AG04450 (cell line): ENCODE measurements at regions not wholly inside any gene's neighbourhood (a gene's known extent, or its start where the extent isn't known, plus 50 kb on each side); places are given as distances from the start of the nearest gene placed in this dataset.

ENCODE experiments used
- CTCF ChIA-PET: fragments of 300-600, 350-600 bp; formaldehyde crosslinking; extraction: SDS; loops from one replicate; lab custom pipeline; 2022; ENCODE audit warnings: antibody characterized with exemption, inconsistent platforms; lab: Charles Lee
- POLR2A ChIA-PET: fragments of 350-600 bp; formaldehyde crosslinking; extraction: SDS; loops from one replicate; lab custom pipeline; 2021; ENCODE audit warnings: antibody characterized with exemption, inconsistent platforms; lab: Yijun Ruan, JAX
- DNase-seq: peaks from one replicate; pipeline ENCODE4 v3.0.0-alpha.2; 2011; ENCODE audit warnings: low read depth, low spot score
- H3K27ac ChIP-seq: one replicate; pipeline ENCODE4 v1.5.1; 2012; ENCODE audit warnings: low read depth, low read length, control low read depth
- H3K27me3 ChIP-seq: one replicate; pipeline ENCODE4 v1.6.0; 2012; ENCODE audit warnings: low read length; ENCODE audit not compliant: control insufficient read depth, insufficient read depth
- H3K4me3 ChIP-seq: 2 replicates; pipeline ENCODE4 v1.5.1; 2011; ENCODE audit warnings: mild to moderate bottlenecking, low read depth, low read length, control low read depth
- H3K9me3 ChIP-seq: 2 replicates; pipeline ENCODE4 v1.5.1; 2012; ENCODE audit warnings: low read length; ENCODE audit not compliant: control insufficient read depth, insufficient read depth
- CTCF ChIP-seq: IDR thresholded peaks from 2 replicates; pipeline ENCODE4 v1.5.1; 2011; ENCODE audit warnings: low read depth, low read length, control low read depth, inconsistent platforms

- ChIA-PET CTCF (no interaction called here), POLR2A (no interaction called here)
- DNase-seq, result no peak
Measured at GRCh38 chr11:76607431-76607830, 63.1 kb downstream of the LRRC32 start.

GRCh38 chr11:76605338-76606074 is 65.0 kb downstream of the LRRC32 start:
- H3K9me3 ChIP-seq, result peaks cover 5% of the 10 kb centered on the region; the same call in 1 of the 2 replicates
- no peak for TF ChIP-seq CTCF
- H3K4me3 ChIP-seq, result no peak overlapping the region
- POLR2A ChIA-PET, result no interaction called here
- no peaks in the 10 kb centered on the region for H3K27me3 ChIP-seq
- DNase-seq, result no peak
- CTCF ChIA-PET, result interaction anchor here (0.6 to 1.3 kb wide), 2 partner anchors 8 to 398 kb away, joined by 3 to 4 read pairs; no protein-coding TSS in a partner anchor
- no peak overlapping the region for H3K27ac ChIP-seq

More at GRCh38 chr11:76607431-76607830, 63.1 kb downstream of the LRRC32 start:
- Histone ChIP-seq H3K9me3 (peaks cover 5% of the 10 kb centered on the region; the same call in 1 of the 2 replicates), H3K27me3 (no peaks in the 10 kb centered on the region), H3K4me3 (no peak overlapping the region), H3K27ac (no peak overlapping the region)
- TF ChIP-seq CTCF, result no peak

GRCh38 chr11:76604626-76605241 is 65.8 kb downstream of the LRRC32 start:
- H3K9me3 ChIP-seq, result peaks cover 5% of the 10 kb centered on the region; the same call in 1 of the 2 replicates
- no peak overlapping the region for H3K27ac ChIP-seq
- ChIA-PET CTCF (no interaction called here), POLR2A (no interaction called here)
- no peak overlapping the region for H3K4me3 ChIP-seq
- TF ChIP-seq CTCF, result no peak
- DNase-seq, result no peak
- no peaks in the 10 kb centered on the region for H3K27me3 ChIP-seq

- POLR2A ChIA-PET, result no interaction called here
- Histone ChIP-seq H3K27me3 (no peaks in the 10 kb centered on the region), H3K4me3 (no peak overlapping the region), H3K9me3 (peaks cover 5% of the 10 kb centered on the region; the same call in 1 of the 2 replicates), H3K27ac (no peak overlapping the region)
- DNase-seq, result no peak
- CTCF ChIA-PET, result no interaction called here
- TF ChIP-seq CTCF, result no peak
Measured at GRCh38 chr11:76604081-76604625, 66.4 kb downstream of the LRRC32 start.

GRCh38 chr11:76603202-76603601 is 67.3 kb downstream of the LRRC32 start:
- CTCF ChIA-PET, result no interaction called here
- Histone ChIP-seq H3K9me3 (peaks cover 4% of the 10 kb centered on the region; the same call in 1 of the 2 replicates), H3K4me3 (no peak overlapping the region), H3K27ac (no peak overlapping the region), H3K27me3 (no peaks in the 10 kb centered on the region)
- POLR2A ChIA-PET, result no interaction called here
- DNase-seq, result no peak
- TF ChIP-seq CTCF, result no peak
